GM23338 (cell line): ENCODE measurements at regions not wholly inside any gene's neighbourhood (a gene's known extent, or its start where the extent isn't known, plus 50 kb on each side); places are given as distances from the start of the nearest gene placed in this dataset.
A peak's percentile ranks its signal among the peaks of the same experiment; 100 is the strongest.

Source experiments
- ATAC-seq: fragments of 200-7000 bp; cut with Tn5 transposase; 3 replicates; pipeline ENCODE4 v1.9.1; 2020
- DNase-seq: peaks from one replicate; pipeline ENCODE4 v3.0.0-alpha.2; 2015; ENCODE audit warnings: low spot score
- H2AFZ ChIP-seq: fragments of 200-600 bp; sonication (generic); 2 replicates; pipeline ENCODE4 v1.8.0; 2016; ENCODE audit warnings: antibody characterized with exemption, mild to moderate bottlenecking, moderate library complexity
- H3F3A ChIP-seq: fragments of 200-600 bp; sonication (generic); replicated peaks from 2 replicates; pipeline ENCODE4 v1.8.0; 2017; ENCODE audit warnings: antibody characterized with exemption, mixed run types, low read depth
- H3K27ac ChIP-seq: fragments of 200-600 bp; sonication (generic); 2 replicates; pipeline ENCODE4 v1.6.1; 2016; ENCODE audit warnings: low read depth
- H3K27me3 ChIP-seq: fragments of 200-600 bp; sonication (generic); 2 replicates; pipeline ENCODE4 v1.8.0; 2016; ENCODE audit warnings: mild to moderate bottlenecking, mixed run types, moderate library complexity; ENCODE audit not compliant: insufficient read depth
- H3K36me3 ChIP-seq: fragments of 200-600 bp; sonication (generic); 2 replicates; pipeline ENCODE4 v1.8.0; 2016; ENCODE audit warnings: mild to moderate bottlenecking; ENCODE audit not compliant: insufficient read depth
- H3K4me1 ChIP-seq: fragments of 200-600 bp; sonication (generic); 2 replicates; pipeline ENCODE4 v1.8.0; 2016; ENCODE audit warnings: mild to moderate bottlenecking, moderate library complexity; ENCODE audit not compliant: insufficient read depth
- H3K4me2 ChIP-seq: fragments of 200-600 bp; sonication (generic); 2 replicates; pipeline ENCODE4 v1.7.1; 2017; ENCODE audit warnings: mixed run types
- H3K4me3 ChIP-seq: fragments of 200-600 bp; sonication (generic); 2 replicates; pipeline ENCODE4 v1.6.1; 2016; ENCODE audit warnings: mixed run types
- H3K79me2 ChIP-seq: fragments of 200-600 bp; sonication (generic); replicated peaks from 2 replicates; pipeline ENCODE4 v1.8.0; 2017; ENCODE audit warnings: mild to moderate bottlenecking; ENCODE audit not compliant: insufficient read depth
- H3K9me2 ChIP-seq: fragments of 200-600 bp; sonication (generic); 2 replicates; pipeline ENCODE4 v1.8.0; 2017; ENCODE audit not compliant: insufficient read depth
- H4K20me1 ChIP-seq: fragments of 200-600 bp; sonication (generic); replicated peaks from 2 replicates; pipeline ENCODE4 v1.8.0; 2017; ENCODE audit warnings: mild to moderate bottlenecking; ENCODE audit not compliant: insufficient read depth
- H3K27ac Mint-ChIP-seq: 2 replicates; pipeline ENCODE4 v1.8.0; 2020; ENCODE audit warnings: inconsistent platforms, mild to moderate bottlenecking, moderate library complexity, mixed read lengths
- H3K27me3 Mint-ChIP-seq: 3 replicates; pipeline ENCODE4 v1.8.0; 2022; ENCODE audit warnings: low read depth, mild to moderate bottlenecking, moderate library complexity, mixed read lengths, inconsistent platforms; ENCODE audit not compliant: insufficient read depth, poor library complexity
- H3K36me3 Mint-ChIP-seq: 3 replicates; pipeline ENCODE4 v1.8.0; 2021; ENCODE audit warnings: low read depth, mild to moderate bottlenecking, inconsistent platforms, moderate library complexity, mixed read lengths
- H3K4me1 Mint-ChIP-seq: 3 replicates; pipeline ENCODE4 v1.8.0; 2020; ENCODE audit warnings: mild to moderate bottlenecking, inconsistent platforms, mixed read lengths
- H3K4me3 Mint-ChIP-seq: 3 replicates; pipeline ENCODE4 v1.8.0; 2021; ENCODE audit warnings: moderate library complexity, mild to moderate bottlenecking, inconsistent platforms, mixed read lengths
- H3K9me3 Mint-ChIP-seq: 3 replicates; pipeline ENCODE4 v1.8.0; 2020; ENCODE audit warnings: moderate library complexity, mild to moderate bottlenecking, inconsistent platforms, mixed read lengths
- CREB1 ChIP-seq: fragments of 250-450 bp; sonication (Bioruptor Pico); IDR thresholded peaks from 2 replicates; pipeline ENCODE4 v1.5.0; 2020; ENCODE audit warnings: low read depth, mild to moderate bottlenecking, moderate library complexity
- CTCF ChIP-seq, 2 experiments: fragments of 200-600 bp in 1 of 2; sonication (generic) in 1 of 2; conservative IDR thresholded peaks; 2 replicates each; pipeline versions ENCODE4 v1.5.1 to v1.6.1; 2016 to 2017; ENCODE audit warnings: antibody characterized with exemption in 2 of 2, low read depth in 2 of 2, mild to moderate bottlenecking in 2 of 2, moderate library complexity in 1 of 2
- ETS1 ChIP-seq: IDR thresholded peaks from 2 replicates; pipeline ENCODE4 v1.6.1; 2016; ENCODE audit warnings: antibody characterized with exemption
- EZH2 ChIP-seq: fragments of 200-600 bp; sonication (generic); IDR thresholded peaks from one replicate; pipeline ENCODE4 v1.8.0; 2017; ENCODE audit warnings: antibody characterized with exemption, mild to moderate bottlenecking, low read depth; ENCODE audit not compliant: unreplicated experiment
- EZH2phosphoT487 ChIP-seq: fragments of 200-600 bp; sonication (generic); IDR thresholded peaks from one replicate; pipeline ENCODE4 v1.8.1; 2018; ENCODE audit warnings: antibody characterized with exemption; ENCODE audit not compliant: unreplicated experiment
- JUNB ChIP-seq: IDR thresholded peaks from one replicate; pipeline ENCODE4 v1.6.1; 2016; ENCODE audit warnings: antibody characterized with exemption; ENCODE audit not compliant: unreplicated experiment
- NANOG ChIP-seq: IDR thresholded peaks from 2 replicates; pipeline ENCODE4 v1.6.1; 2016; ENCODE audit warnings: antibody characterized with exemption, borderline replicate concordance
- POLR2AphosphoS5 ChIP-seq: IDR thresholded peaks from 2 replicates; pipeline ENCODE4 v1.6.1; 2016; ENCODE audit warnings: antibody characterized with exemption, low read depth
- REST ChIP-seq: IDR thresholded peaks from one replicate; pipeline ENCODE4 v1.6.1; 2018; ENCODE audit warnings: antibody characterized with exemption; ENCODE audit not compliant: unreplicated experiment
- STAT1 ChIP-seq: IDR thresholded peaks from one replicate; pipeline ENCODE4 v1.6.1; 2016; ENCODE audit warnings: antibody characterized with exemption; ENCODE audit not compliant: unreplicated experiment
- ZNF114 ChIP-seq: fragments of 250-450 bp; sonication (Bioruptor Pico); IDR thresholded peaks from 2 replicates; pipeline ENCODE4 v1.5.0; 2020; ENCODE audit warnings: mild to moderate bottlenecking, moderate library complexity

GRCh38 chr11:100555931-100556330 lies 131.2 kb upstream of the ARHGAP42 start:
- peaks cover 39% of the 10 kb centered on the region for H3K4me1 ChIP-seq
- no peaks in the 10 kb centered on the region for H3F3A ChIP-seq
- no peak overlapping the region for H3K4me3 ChIP-seq
- no peak overlapping the region for H3K27ac ChIP-seq
- H3K4me3 Mint-ChIP-seq = no peak overlapping the region
- no peaks in the 10 kb centered on the region; the same call in 2 of the 3 replicates for H3K9me3 Mint-ChIP-seq
- H3K27me3 ChIP-seq = no peaks in the 10 kb centered on the region
- no peaks in the 10 kb centered on the region for H3K79me2 ChIP-seq
- no peak for ATAC-seq
- H3K4me2 ChIP-seq = peak overlapping the region; percentile 49; the same call in 1 of the 2 replicates
- no peaks in the 10 kb centered on the region for H3K36me3 ChIP-seq
- H3K27ac Mint-ChIP-seq = peak overlapping the region; percentile 51; the same call in 1 of the 2 replicates
- TF ChIP-seq JUNB (no peak), CREB1 (CRISPR knock-in tag) (no peak), NANOG (no peak), CTCF (conservative IDR thresholded peaks at IDR 0.05; ENCODE audit: low read depth in 2 of 2) (no peak)
- no peaks in the 10 kb centered on the region for H4K20me1 ChIP-seq
- no peaks in the 10 kb centered on the region for H3K36me3 Mint-ChIP-seq
- H2AFZ ChIP-seq = no peak overlapping the region
- no peaks in the 10 kb centered on the region for H3K9me2 ChIP-seq
- DNase-seq = no peak
- H3K27me3 Mint-ChIP-seq = peaks cover 6% of the 10 kb centered on the region
- peaks cover 40% of the 10 kb centered on the region for H3K4me1 Mint-ChIP-seq

GRCh38 chr11:100556781-100557180 lies 130.3 kb upstream of the ARHGAP42 start:
- no peaks in the 10 kb centered on the region; the same call in 2 of the 3 replicates for H3K9me3 Mint-ChIP-seq
- Histone ChIP-seq H3K4me2 (no peak overlapping the region), H2AFZ (no peak overlapping the region), H3K79me2 (no peaks in the 10 kb centered on the region), H3K4me3 (no peak overlapping the region), H3K27ac (no peak overlapping the region), H3F3A (no peaks in the 10 kb centered on the region), H3K27me3 (no peaks in the 10 kb centered on the region), H3K9me2 (no peaks in the 10 kb centered on the region), H4K20me1 (no peaks in the 10 kb centered on the region), H3K36me3 (no peaks in the 10 kb centered on the region), H3K4me1 (peaks cover 31% of the 10 kb centered on the region)
- peaks cover 6% of the 10 kb centered on the region for H3K27me3 Mint-ChIP-seq
- H3K4me3 Mint-ChIP-seq = no peak overlapping the region
- ATAC-seq (no peak), DNase-seq (no peak)
- peaks cover 31% of the 10 kb centered on the region for H3K4me1 Mint-ChIP-seq
- H3K36me3 Mint-ChIP-seq = no peaks in the 10 kb centered on the region
- H3K27ac Mint-ChIP-seq = no peak overlapping the region
- TF ChIP-seq REST (no peak), ETS1 (no peak), EZH2 (no peak), ZNF114 (no peak), CTCF (conservative IDR thresholded peaks at IDR 0.05; ENCODE audit: low read depth in 2 of 2) (no peak), EZH2phosphoT487 (no peak), POLR2AphosphoS5 (no peak), STAT1 (no peak)
